ENCODE measurements at regions not wholly inside any gene's neighbourhood (a gene's known extent, or its start where the extent isn't known, plus 50 kb on each side); places are given as distances from the start of the nearest gene placed in this dataset.
"Not testable (repeated sequence)": the region's sequence is repeated elsewhere in the genome, so short reads cannot be mapped to it uniquely, and the experiment has no call there.

- H3K27me3 ChIP-seq (ENCODE audit: control insufficient read depth, insufficient read depth); H3K4me1 ChIP-seq (ENCODE audit: control insufficient read depth, insufficient read depth, low read length); H3K9me3 ChIP-seq (ENCODE audit: control insufficient read depth, low read length); intact Hi-C loops (cut with DNase I); H3K4me3 ChIP-seq (ENCODE audit: low read length): not testable (repeated sequence)
- ATAC-seq: peak; percentile 52 to 70
- 38% methylated on average over 15 of the region's 15 CpGs for WGBS
- H3K27ac ChIP-seq (ENCODE audit: low read length): peak overlapping the region; percentile 48
- peak; percentile 50 to 76 (median 75) for DNase-seq
These were observed 206.9 kb downstream of the NPIPB11 start for GRCh38 chr16:29199626-29200025.

GRCh38 chr16:29198731-29199521, 207.6 kb downstream of the NPIPB11 start:
- Histone ChIP-seq H3K4me3 (ENCODE audit: low read length) (no peak overlapping the region), H3K9me3 (ENCODE audit: control insufficient read depth, low read length) (no peaks in the 10 kb centered on the region), H3K27ac (ENCODE audit: low read length) (peak overlapping the region; percentile 22), H3K27me3 (ENCODE audit: control insufficient read depth, insufficient read depth) (no peaks in the 10 kb centered on the region), H3K4me1 (ENCODE audit: control insufficient read depth, insufficient read depth, low read length) (no peaks in the 10 kb centered on the region)
- WGBS: 80% methylated on average over 23 of the region's 23 CpGs
- DNase-seq (peak in 2 of 3 donors; percentile 67 to 72), ATAC-seq (no peak)
- intact Hi-C loops (cut with DNase I): no loop called here

DNA sequence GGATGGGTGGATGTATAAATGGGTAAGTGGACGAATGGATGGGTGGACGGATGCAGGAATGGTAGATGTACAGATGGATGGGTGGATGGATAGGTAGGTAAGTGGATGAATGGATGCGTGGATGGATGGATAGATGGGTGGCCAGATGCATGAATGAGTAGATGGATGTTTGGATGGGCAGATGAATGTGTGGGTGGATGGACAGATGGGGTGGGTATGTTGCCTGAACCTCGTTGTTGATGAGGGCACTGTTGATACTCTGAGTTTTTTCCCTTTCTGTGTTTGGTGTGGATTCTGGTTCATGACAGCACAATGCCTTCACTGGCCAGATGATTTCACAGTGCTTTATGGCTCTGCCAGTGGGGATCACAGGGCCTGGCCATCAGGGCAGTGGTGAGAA, 208.3 kb downstream of the NPIPB11 start:
- no peak for DNase-seq
- H3K4me1 ChIP-seq (ENCODE audit: control insufficient read depth, insufficient read depth, low read length): no peaks in the 10 kb centered on the region
- H3K4me3 ChIP-seq (ENCODE audit: low read length): no peak overlapping the region
- ATAC-seq: no peak
- no peaks in the 10 kb centered on the region for H3K9me3 ChIP-seq (ENCODE audit: control insufficient read depth, low read length)
- H3K27ac ChIP-seq (ENCODE audit: low read length): no peak overlapping the region
- intact Hi-C loops (cut with DNase I): no loop called here
- H3K27me3 ChIP-seq (ENCODE audit: control insufficient read depth, insufficient read depth): no peaks in the 10 kb centered on the region
- 97% methylated on average over 4 of the region's 4 CpGs for WGBS

GRCh38 chr16:29197494-29198100, 208.9 kb downstream of the NPIPB11 start:
- H3K4me3 ChIP-seq (ENCODE audit: low read length); H3K9me3 ChIP-seq (ENCODE audit: control insufficient read depth, low read length); H3K27me3 ChIP-seq (ENCODE audit: control insufficient read depth, insufficient read depth); ATAC-seq; intact Hi-C loops (cut with DNase I); H3K4me1 ChIP-seq (ENCODE audit: control insufficient read depth, insufficient read depth, low read length); DNase-seq; H3K27ac ChIP-seq (ENCODE audit: low read length): not testable (repeated sequence)
- WGBS: 97% methylated on average over 5 of the region's 5 CpGs

GRCh38 chr16:29196746-29197145, 209.8 kb downstream of the NPIPB11 start:
- H3K27me3 ChIP-seq (ENCODE audit: control insufficient read depth, insufficient read depth); DNase-seq; intact Hi-C loops (cut with DNase I); H3K4me1 ChIP-seq (ENCODE audit: control insufficient read depth, insufficient read depth, low read length); H3K4me3 ChIP-seq (ENCODE audit: low read length); H3K9me3 ChIP-seq (ENCODE audit: control insufficient read depth, low read length); ATAC-seq; H3K27ac ChIP-seq (ENCODE audit: low read length): not testable (repeated sequence)
- WGBS: 95% methylated on average over 1 of the region's 1 CpG

- H3K4me1 ChIP-seq (ENCODE audit: control insufficient read depth, insufficient read depth, low read length); intact Hi-C loops (cut with DNase I): not testable (repeated sequence)
- WGBS: 58% methylated on average over 19 of the region's 19 CpGs
These were observed 210.4 kb downstream of the LAT start for GRCh38 chr16:29195116-29195872.

DNA sequence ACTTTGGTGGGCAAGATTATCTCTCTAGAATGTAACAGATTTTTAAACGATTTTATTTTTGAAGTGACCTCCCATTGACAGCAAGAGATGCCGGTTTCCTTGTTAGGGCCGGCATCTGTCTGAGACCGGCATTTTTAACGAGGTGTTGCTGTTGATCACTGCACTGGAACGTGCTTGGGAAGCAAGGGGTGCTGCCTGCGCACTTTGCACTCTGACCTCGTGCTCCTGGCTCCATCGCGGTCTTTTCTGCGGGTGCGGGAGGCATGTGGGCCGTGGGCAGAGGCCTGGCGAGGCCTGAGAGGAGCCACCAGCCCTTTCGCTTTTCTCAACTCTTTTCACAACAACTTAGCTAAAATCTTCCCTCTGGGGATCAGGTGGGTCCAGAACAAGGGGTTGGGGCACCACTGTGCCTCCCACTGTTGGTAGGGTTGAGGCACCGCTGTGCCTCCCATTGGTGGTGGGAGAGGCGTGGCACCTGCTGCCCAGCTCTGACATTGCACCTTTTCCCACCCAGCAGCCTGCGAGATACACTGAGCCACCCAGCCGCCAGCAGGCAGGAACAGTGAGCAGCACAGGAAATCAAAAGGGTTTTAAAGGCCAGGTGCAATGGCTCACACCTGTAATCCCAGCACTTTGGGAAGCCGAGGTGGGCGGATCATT, 209.5 kb downstream of the LAT start:
- 88% methylated on average over 17 of the region's 21 CpGs for WGBS
- peak in 2 of 3 donors; percentile 21 to 35 for DNase-seq

More at GRCh38 chr16:29195116-29195872, 210.4 kb downstream of the LAT start:
- peak; percentile 54 to 81 (median 73) for DNase-seq
- not testable (repeated sequence) for ATAC-seq; H3K27ac ChIP-seq (ENCODE audit: low read length); H3K9me3 ChIP-seq (ENCODE audit: control insufficient read depth, low read length); H3K4me3 ChIP-seq (ENCODE audit: low read length); H3K27me3 ChIP-seq (ENCODE audit: control insufficient read depth, insufficient read depth)

DNA sequence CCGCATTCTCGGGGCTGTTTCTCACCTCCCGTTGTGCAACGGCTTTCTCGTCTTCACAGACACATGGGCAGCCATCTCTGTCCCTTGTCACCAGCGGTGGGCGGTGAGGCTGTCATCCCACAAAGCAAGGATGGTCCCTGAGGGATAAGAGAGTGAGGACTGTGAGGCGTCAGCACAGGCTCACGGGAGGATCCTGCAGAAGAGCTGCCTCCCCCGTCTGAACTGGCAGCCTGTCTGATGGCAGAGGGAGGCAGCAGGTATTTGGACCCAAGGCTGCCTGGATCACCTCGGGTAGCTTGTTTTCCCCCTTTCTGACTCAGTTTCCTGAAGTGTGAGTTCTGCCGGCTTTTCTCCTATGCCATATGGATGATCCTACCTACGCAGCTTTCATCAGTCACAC, 208.8 kb downstream of the LAT start:
- ATAC-seq; intact Hi-C loops (cut with DNase I); H3K4me1 ChIP-seq (ENCODE audit: control insufficient read depth, insufficient read depth, low read length); H3K4me3 ChIP-seq (ENCODE audit: low read length); H3K27ac ChIP-seq (ENCODE audit: low read length); H3K9me3 ChIP-seq (ENCODE audit: control insufficient read depth, low read length); H3K27me3 ChIP-seq (ENCODE audit: control insufficient read depth, insufficient read depth): not testable (repeated sequence)
- DNase-seq: peak in 2 of 3 donors; percentile 8 to 29
- WGBS: 88% methylated on average over 13 of the region's 13 CpGs

More for the DNA sequence above, 209.5 kb downstream of the LAT start:
- H3K27me3 ChIP-seq (ENCODE audit: control insufficient read depth, insufficient read depth); H3K9me3 ChIP-seq (ENCODE audit: control insufficient read depth, low read length); ATAC-seq; intact Hi-C loops (cut with DNase I); H3K4me3 ChIP-seq (ENCODE audit: low read length); H3K4me1 ChIP-seq (ENCODE audit: control insufficient read depth, insufficient read depth, low read length); H3K27ac ChIP-seq (ENCODE audit: low read length): not testable (repeated sequence)

DNA sequence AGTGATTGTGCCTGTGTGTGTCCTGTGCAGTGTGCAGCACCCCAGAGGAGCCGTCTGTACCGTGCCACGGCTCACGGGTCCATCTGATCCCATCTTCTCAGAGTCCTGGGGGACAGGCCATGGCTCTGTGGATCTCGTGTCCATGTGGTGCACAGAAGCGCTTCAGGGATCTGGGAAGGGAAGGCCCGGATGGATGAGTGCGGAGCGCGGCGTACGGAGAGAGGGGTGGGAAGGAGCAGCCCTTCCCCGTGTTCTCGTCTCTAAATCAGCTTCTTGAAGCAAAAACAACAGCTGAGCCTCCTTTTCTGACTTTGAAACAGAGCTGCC, 208.4 kb downstream of the LAT start:
- H3K27ac ChIP-seq (ENCODE audit: low read length): not testable (repeated sequence)
- ATAC-seq: peak in 1 of 2 donors; percentile 6

GRCh38 chr16:29192329-29193247, 207.7 kb downstream of the LAT start:
- H3K27me3 ChIP-seq (ENCODE audit: control insufficient read depth, insufficient read depth): no peaks in the 10 kb centered on the region
- H3K27ac ChIP-seq (ENCODE audit: low read length): no peak overlapping the region
- peak in 2 of 3 donors; percentile 41 to 46 for DNase-seq
- peak in 1 of 2 donors; percentile 15 for ATAC-seq
- H3K4me1 ChIP-seq (ENCODE audit: control insufficient read depth, insufficient read depth, low read length): no peaks in the 10 kb centered on the region
- no peaks in the 10 kb centered on the region for H3K9me3 ChIP-seq (ENCODE audit: control insufficient read depth, low read length)
- intact Hi-C loops (cut with DNase I): no loop called here
- no peak overlapping the region for H3K4me3 ChIP-seq (ENCODE audit: low read length)
- WGBS: 93% methylated on average over 17 of the region's 17 CpGs

More for the DNA sequence above, 208.4 kb downstream of the LAT start:
- H3K4me3 ChIP-seq (ENCODE audit: low read length); H3K9me3 ChIP-seq (ENCODE audit: control insufficient read depth, low read length); H3K4me1 ChIP-seq (ENCODE audit: control insufficient read depth, insufficient read depth, low read length); intact Hi-C loops (cut with DNase I); H3K27me3 ChIP-seq (ENCODE audit: control insufficient read depth, insufficient read depth): not testable (repeated sequence)
- WGBS: 92% methylated on average over 14 of the region's 14 CpGs
- peak in 1 of 3 donors; percentile 32 for DNase-seq

Data from right cardiac atrium (tissue), 5 donors.